ENCODE measurements at regions not wholly inside any gene's neighbourhood (a gene's known extent, or its start where the extent isn't known, plus 50 kb on each side); places are given as distances from the start of the nearest gene placed in this dataset.
A peak's percentile ranks its signal among the peaks of the same experiment; 100 is the strongest.
"Not testable (repeated sequence)": the region's sequence is repeated elsewhere in the genome, so short reads cannot be mapped to it uniquely, and the experiment has no call there.

DNA sequence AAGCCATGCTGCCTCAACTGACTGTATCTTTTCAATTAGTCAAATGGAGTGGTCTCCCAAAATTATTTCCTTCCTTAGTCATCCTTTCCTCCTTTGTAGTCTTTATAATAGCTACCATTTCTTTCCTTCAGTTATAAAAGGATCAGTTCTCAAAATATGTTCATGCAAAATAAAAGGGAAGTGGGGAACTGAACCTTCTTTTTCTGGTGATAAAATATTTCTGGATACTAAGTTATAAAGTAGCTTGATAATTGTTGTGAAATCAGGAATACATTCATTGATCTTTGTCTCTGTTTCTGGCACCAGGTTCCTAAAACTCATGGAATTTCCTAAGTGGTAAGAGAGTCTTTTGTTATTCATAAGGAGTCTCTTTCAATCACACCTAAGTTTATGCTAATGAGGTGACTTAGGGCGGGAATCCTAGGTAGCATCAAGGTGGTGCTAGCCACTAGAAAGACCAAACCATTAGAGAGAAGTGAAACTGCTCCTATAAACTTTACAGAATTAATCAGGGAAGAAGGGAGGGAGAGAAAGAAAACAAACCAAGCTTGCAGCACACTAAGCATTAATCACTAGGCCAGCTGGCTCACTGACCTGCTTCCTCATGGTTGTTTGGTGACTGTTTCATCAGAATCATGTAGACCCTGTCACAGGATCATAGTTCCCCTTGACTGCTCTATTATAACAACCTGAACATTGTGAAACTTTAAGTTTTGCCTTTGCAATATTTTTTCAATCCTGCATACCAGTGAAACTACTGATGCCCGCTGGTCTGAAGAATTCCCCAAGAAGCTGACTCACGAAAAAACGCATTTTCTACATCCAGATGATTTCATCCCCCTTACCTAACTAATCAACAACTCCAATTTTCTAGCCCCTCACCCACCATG, 161.6 kb upstream of the PTBP2 start:
- peak in 1 of 2 donors; percentile 26 for TF ChIP-seq POLR2A (IDR thresholded peaks at IDR 0.05)
- TF ChIP-seq, protein P1, sequence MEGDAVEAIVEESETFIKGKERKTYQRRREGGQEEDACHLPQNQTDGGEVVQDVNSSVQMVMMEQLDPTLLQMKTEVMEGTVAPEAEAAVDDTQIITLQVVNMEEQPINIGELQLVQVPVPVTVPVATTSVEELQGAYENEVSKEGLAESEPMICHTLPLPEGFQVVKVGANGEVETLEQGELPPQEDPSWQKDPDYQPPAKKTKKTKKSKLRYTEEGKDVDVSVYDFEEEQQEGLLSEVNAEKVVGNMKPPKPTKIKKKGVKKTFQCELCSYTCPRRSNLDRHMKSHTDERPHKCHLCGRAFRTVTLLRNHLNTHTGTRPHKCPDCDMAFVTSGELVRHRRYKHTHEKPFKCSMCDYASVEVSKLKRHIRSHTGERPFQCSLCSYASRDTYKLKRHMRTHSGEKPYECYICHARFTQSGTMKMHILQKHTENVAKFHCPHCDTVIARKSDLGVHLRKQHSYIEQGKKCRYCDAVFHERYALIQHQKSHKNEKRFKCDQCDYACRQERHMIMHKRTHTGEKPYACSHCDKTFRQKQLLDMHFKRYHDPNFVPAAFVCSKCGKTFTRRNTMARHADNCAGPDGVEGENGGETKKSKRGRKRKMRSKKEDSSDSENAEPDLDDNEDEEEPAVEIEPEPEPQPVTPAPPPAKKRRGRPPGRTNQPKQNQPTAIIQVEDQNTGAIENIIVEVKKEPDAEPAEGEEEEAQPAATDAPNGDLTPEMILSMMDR (IDR thresholded peaks at IDR 0.05), result no peak
- Histone ChIP-seq H3K27ac (peak overlapping the region; percentile 65 to 98 (median 67)), H3K36me3 (no peaks in the 10 kb centered on the region), H3K4me1 (no peaks in the 10 kb centered on the region), H3K27me3 (no peaks in the 10 kb centered on the region), H3K4me3 (replicated peaks in 1 of 3) (no peak overlapping the region), H3K9me3 (no peaks in the 10 kb centered on the region)
- intact Hi-C loops (cut with DNase I), result no loop called here
- WGBS, 2 donors, result 55 to 58% methylated on average over 4 of the region's 4 CpGs
- DNase-seq, result peak; percentile 68 to 83

DNA sequence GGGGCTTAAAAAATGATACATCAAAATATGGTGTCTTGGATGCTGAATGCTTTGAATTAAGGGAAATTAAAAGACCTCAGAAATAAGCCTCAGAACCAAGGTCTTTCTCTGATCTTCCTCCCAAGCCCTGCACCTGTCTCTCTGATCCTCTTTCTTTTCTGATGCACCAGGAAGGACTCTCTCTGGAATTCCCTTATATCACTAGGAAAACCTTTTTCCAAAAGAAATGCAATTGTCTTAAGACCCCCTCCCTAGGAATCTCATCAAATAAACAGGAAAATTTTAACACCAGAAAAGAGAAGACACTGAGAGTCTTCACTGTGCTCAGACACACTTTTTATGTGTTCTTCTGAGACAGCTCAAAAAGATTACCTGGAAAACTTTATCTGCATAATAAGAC, 159.5 kb upstream of the PTBP2 start:
- intact Hi-C loops (cut with DNase I), result no loop called here
- DNase-seq, result no peak
- Histone ChIP-seq H3K9me3 (no peaks in the 10 kb centered on the region), H3K4me1 (no peaks in the 10 kb centered on the region), H3K4me3 (replicated peaks in 1 of 3) (no peak overlapping the region), H3K27me3 (no peaks in the 10 kb centered on the region), H3K27ac (no peak overlapping the region), H3K36me3 (no peaks in the 10 kb centered on the region)
- TF ChIP-seq, protein P1 (IDR thresholded peaks at IDR 0.05), result no peak
- TF ChIP-seq POLR2A (IDR thresholded peaks at IDR 0.05), result no peak

DNA sequence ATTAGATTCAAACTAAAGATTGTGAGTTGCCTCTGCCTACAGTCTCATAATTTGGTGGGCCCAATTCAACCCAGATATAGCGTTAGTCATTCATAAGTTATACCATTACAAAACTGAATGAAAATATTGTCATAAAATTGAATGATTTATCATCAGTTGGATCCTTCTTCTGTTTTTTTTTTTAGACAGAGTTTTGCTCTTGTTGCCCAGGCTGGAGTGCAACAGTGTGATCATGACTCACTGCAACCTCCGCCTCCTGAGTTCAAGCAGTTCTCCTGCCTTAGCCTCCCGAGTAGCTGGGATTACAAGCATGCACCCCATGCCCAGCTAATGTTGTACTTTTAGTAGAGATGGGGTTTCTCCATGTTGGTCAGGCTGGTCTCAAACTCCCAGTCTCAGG, 157.2 kb upstream of the PTBP2 start:
- H3K36me3 ChIP-seq; H3K27ac ChIP-seq; H3K4me3 ChIP-seq (replicated peaks in 1 of 3); H3K4me1 ChIP-seq; H3K27me3 ChIP-seq; intact Hi-C loops (cut with DNase I); H3K9me3 ChIP-seq; DNase-seq: not testable (repeated sequence)
- WGBS, 2 donors, result 91 to 96% methylated on average over 3 of the region's 3 CpGs

DNA sequence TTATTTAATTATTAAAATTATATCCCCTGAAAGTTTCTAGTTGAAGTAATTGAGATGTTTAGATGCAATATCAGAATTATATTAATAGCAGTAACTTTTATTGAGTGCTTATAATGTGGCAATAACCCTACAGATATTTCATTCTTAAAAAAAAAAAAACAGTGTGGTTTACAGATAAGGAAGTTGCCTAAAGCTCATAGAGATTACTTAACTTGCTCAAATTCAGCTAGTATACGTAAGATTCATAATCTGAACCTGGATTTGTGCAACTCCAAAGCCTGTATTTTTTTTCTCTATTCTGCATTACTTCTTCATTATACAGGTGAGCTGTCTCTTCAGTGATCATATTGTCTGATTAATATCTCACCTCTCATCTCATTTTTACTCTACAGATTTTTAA, 156.0 kb upstream of the PTBP2 start:
- no peak overlapping the region for H3K27ac ChIP-seq
- no peaks in the 10 kb centered on the region for H3K4me1 ChIP-seq
- H3K4me3 ChIP-seq (replicated peaks in 1 of 3), result no peak overlapping the region
- intact Hi-C loops (cut with DNase I), result no loop called here
- no peaks in the 10 kb centered on the region for H3K27me3 ChIP-seq
- H3K9me3 ChIP-seq, result no peaks in the 10 kb centered on the region
- TF ChIP-seq, protein P1 (IDR thresholded peaks at IDR 0.05), result no peak
- TF ChIP-seq POLR2A (IDR thresholded peaks at IDR 0.05), result no peak
- no peak for DNase-seq
- WGBS, 2 donors, result 86 to 92% methylated on average over 1 of the region's 1 CpG
- no peaks in the 10 kb centered on the region for H3K36me3 ChIP-seq

DNA sequence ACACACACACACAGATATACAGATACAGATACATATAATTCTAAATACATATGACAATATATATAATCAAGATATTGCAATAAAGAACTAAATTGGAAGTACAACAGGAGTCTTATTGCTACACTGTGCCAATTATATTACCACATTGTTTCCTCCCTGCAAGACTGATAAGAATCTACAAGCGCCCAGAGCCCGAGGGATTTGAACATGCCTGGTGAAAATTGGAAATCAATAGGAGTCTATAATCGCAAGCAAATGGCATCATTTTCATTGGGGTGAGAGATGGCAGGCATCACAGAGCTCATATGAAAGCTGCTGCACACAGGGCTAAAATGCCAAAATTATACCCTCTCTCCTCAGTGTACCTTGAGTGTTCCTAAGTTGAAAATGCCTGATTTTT, 152.9 kb upstream of the PTBP2 start:
- TF ChIP-seq, protein P1 (IDR thresholded peaks at IDR 0.05), result no peak
- no peak for TF ChIP-seq POLR2A (IDR thresholded peaks at IDR 0.05)
- Histone ChIP-seq H3K9me3 (no peaks in the 10 kb centered on the region), H3K4me3 (replicated peaks in 1 of 3) (no peak overlapping the region), H3K27ac (no peak overlapping the region), H3K4me1 (no peaks in the 10 kb centered on the region), H3K27me3 (no peaks in the 10 kb centered on the region), H3K36me3 (no peaks in the 10 kb centered on the region)
- no peak for DNase-seq
- WGBS, 2 donors, result 82 to 88% methylated on average over 3 of the region's 3 CpGs
- intact Hi-C loops (cut with DNase I), result no loop called here

Measured in thyroid gland (tissue), 4 donors.